GM19193 (cell line): ENCODE measurements at regions not wholly inside any gene's neighbourhood (a gene's known extent, or its start where the extent isn't known, plus 50 kb on each side); places are given as distances from the start of the nearest gene placed in this dataset.

ENCODE experiments used
- POLR2A ChIP-seq: IDR thresholded peaks from 4 replicates; pipeline ENCODE4 v1.6.1; 2011; ENCODE audit not compliant: insufficient read depth, insufficient read length; ENCODE audit errors: extremely low read depth

- no peak for TF ChIP-seq POLR2A
Observed at GRCh38 chr15:62218841-62219240, 53.8 kb upstream of the C2CD4B start.

DNA sequence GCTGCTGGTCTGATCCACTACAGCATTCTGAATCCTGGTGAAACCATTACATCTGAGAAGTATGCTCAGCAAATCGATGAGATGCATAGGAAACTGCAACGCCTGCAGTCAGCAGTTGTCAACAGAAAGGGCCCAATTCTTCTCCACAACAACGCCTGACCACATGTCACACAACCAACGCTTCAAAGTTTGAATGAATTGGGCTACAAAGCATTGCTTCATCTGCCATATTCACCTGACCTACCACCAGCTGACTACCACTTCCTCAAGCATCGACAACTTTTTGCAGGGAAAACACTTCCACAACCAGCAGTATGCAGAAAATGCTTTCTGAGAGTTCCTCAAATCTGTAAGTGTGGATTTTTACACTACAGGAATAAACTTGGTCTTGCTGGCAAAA lies 54.7 kb upstream of the C2CD4B start:
- TF ChIP-seq POLR2A: no peak

- TF ChIP-seq POLR2A: no peak
Observed at GRCh38 chr15:62223020-62223419, 57.9 kb upstream of the C2CD4B start.

GRCh38 chr15:62228604-62229003 lies 63.5 kb upstream of the C2CD4B start:
- no peak for TF ChIP-seq POLR2A

- no peak for TF ChIP-seq POLR2A
Observed at GRCh38 chr15:62231856-62232255, 66.8 kb upstream of the C2CD4B start.

GRCh38 chr15:62240121-62241096 lies 75.3 kb upstream of the C2CD4B start:
- no peak for TF ChIP-seq POLR2A

- TF ChIP-seq POLR2A: no peak
Observed at GRCh38 chr15:62241135-62241770, 76.2 kb upstream of the C2CD4B start.

DNA sequence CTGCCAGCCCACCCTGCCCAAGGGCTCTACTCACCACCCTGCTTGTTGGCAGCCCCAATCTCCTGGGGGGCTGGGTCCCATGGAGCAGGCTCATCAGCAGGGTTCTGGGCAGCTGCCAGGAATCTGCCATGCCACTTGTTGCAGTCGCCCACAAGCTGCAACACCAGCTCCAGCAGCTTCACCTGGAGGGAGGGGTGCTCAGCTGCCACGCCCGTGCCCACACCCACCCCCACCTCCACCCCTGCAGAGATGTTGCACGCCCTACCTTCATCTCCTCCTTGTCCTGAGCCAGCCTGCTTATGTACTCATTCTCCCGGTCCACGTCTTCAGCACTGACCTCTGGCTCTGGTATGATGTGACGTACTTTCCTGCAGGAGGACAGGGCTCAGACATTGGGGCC lies 77.9 kb upstream of the C2CD4B start:
- TF ChIP-seq POLR2A: no peak

DNA sequence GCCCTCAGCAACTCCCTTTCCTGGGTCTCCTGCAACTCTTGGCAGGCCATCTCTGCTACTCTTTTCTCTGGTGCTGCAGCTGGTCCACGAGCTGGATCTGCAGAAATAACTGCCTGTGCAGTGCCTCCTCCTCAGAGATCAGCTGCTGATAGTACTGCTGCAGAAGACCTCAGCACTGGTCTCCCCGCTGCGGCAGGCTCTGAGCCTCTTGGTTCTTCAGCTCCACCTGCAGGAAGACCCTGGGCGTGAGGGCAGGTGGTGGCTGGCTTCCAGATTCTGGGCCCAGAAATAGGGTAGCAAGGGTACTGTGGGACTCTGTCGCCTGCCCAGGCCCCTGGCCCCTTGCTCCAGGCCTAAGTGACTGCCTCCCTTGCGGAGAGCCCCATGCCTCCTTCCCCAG lies 79.7 kb upstream of the C2CD4B start:
- TF ChIP-seq POLR2A: no peak

DNA sequence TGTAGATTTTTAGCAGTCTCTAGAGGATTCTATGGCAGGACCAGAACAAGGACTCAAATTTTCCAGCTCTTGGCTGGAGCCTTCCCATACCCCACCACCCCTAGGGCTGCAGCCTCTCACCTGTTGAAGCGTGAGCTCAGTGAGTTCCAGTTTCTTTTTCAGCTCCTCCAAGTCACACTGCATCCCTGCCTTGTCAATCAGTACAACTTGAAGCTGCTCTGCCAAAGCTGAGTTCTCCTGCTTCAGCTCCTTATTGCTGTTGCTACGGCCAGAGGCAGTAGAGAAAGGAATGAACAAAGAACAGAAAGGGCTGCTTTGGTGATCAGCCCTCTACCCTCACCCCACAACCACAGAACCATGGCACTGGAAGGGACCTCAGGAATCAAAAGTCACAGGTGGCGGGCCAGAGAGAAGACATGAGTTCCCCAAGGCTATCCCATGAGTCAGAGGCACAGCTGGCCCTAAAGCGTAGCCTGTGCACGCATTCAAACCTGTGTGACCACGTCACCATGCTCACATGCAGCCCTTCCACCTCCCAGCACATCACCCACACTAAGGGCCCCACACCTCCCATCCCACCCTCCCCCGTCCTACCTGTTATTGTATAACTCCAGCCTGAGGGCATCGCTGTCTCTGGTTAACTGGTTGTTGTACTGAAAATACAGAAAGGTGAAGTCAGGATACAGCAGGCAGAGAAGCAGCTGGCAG lies 83.3 kb upstream of the C2CD4B start:
- no peak for TF ChIP-seq POLR2A

DNA sequence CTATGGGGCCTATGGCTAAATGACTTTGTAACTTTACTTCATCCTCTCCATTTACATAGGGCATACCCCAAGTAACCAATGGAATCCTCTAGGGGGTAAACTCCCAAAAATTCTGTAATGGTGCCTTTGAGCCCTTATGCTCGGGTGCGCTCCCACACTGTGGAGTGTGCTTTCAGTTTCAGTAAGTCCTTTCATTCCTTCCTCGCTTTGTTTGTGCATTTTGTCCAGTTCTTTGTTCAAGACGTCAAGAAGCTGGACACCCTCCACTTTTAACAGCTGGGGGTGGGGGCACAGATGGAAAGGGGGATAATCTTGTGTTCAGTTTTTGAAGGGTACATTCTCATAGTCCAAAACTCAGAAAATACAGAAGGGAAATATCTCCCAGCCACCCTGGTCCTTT lies 84.4 kb upstream of the C2CD4B start:
- no peak for TF ChIP-seq POLR2A

GRCh38 chr15:62250186-62250585 lies 85.1 kb upstream of the C2CD4B start:
- no peak for TF ChIP-seq POLR2A

GRCh38 chr15:62250978-62251377 lies 85.9 kb upstream of the C2CD4B start:
- TF ChIP-seq POLR2A: no peak

- no peak for TF ChIP-seq POLR2A
Observed at GRCh38 chr15:62253294-62253693, 88.2 kb upstream of the C2CD4B start.
